ENCODE measurements at regions not wholly inside any gene's neighbourhood (a gene's known extent, or its start where the extent isn't known, plus 50 kb on each side); places are given as distances from the start of the nearest gene placed in this dataset.

- no peak for DNase-seq
Measured at GRCh38 chr14:81849714-81850113, 316.1 kb upstream of the SEL1L start.

DNA sequence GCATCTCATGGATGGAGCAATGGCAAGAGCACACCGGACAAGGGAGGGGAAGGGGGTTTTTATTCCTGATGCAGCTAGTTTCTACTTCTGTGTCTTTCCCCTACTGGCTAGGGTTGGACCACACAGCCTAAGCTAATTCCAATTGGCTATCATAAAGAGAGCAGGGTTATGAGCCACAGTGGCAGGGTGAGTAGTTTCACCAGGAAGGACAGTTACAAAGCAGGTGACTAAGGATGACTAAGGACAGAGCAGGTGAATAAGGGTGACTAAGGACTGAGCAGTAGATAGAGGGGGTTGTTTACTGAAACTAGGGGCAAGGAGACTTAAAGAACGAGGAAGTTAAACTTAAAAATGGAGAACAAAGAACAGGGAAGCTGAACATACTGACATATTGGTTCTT, 321.4 kb upstream of the SEL1L start:
- no peak for DNase-seq

- DNase-seq = no peak
Measured at GRCh38 chr14:81859046-81859445, 325.4 kb upstream of the SEL1L start.

- DNase-seq = no peak
Measured at GRCh38 chr14:81868172-81868571, 334.5 kb upstream of the SEL1L start.

GRCh38 chr14:81871706-81872105, 338.1 kb upstream of the SEL1L start:
- DNase-seq = no peak

- no peak for DNase-seq
Measured at GRCh38 chr14:81884382-81884781, 350.7 kb upstream of the SEL1L start.

- DNase-seq = no peak
Measured at GRCh38 chr14:81886588-81886987, 352.9 kb upstream of the SEL1L start.

GRCh38 chr14:81889529-81889928, 355.9 kb upstream of the SEL1L start:
- DNase-seq = no peak

DNA sequence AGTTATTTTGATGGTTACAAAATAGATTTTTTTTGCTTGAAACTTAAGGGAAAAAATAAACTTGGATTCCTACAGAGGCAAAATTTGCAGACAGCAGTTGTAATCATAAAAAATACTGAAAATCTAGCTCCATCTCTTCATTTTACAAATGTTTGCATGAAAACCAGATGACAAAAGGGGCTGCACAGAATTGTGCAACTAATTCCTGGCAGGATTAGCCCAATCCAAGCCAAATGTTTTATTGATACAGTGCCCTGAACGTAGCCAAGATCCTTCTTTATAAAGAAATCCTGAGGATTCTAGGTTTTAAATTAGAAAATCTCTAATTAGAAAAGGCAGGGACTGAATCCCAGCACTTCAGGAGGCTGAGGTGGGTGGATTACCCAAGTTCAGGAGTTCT, 356.4 kb upstream of the SEL1L start:
- DNase-seq = no peak

- DNase-seq = no peak
Measured at GRCh38 chr14:81903477-81903876, 369.8 kb upstream of the SEL1L start.

DNA sequence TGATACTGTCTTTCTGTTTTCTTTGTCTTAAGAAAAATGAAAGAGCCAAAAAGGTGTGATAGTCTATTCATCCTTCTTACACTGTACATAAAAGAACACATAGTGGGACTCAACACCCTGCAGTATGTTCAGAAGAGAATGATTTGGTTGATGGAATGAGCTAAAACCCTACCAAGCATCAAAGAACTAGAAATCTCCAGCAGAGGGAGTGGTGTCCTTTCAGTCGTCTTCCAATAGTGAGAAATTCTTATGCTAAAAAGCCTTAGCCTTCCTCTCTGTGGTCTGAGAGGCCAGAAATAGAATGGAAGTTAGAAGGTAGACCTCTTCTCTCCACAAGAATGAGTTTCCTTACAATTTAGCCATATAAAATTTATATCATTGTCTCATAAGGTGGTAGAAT, 393.4 kb upstream of the SEL1L start:
- no peak for DNase-seq

DNA sequence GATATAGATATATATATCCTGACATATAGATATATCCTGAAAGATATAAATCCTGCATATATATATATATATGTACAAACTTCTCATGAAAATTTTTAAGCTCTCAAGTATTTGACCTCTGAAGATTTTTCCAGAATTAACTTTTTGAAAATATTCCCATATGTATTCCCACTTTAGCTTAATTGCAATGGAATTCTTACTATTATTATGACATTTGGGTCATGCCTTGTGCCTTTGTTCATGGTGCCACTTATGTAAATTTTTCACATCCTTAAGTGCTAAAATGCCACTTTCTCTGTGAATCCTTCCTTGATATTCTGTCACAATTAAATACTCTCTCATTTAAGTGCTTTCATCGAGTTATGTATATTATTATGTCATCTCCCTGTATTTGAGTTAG, 398.2 kb upstream of the SEL1L start:
- no peak for DNase-seq

GRCh38 chr14:81936348-81936747, 402.7 kb upstream of the SEL1L start:
- peak; percentile 36 for DNase-seq

DNA sequence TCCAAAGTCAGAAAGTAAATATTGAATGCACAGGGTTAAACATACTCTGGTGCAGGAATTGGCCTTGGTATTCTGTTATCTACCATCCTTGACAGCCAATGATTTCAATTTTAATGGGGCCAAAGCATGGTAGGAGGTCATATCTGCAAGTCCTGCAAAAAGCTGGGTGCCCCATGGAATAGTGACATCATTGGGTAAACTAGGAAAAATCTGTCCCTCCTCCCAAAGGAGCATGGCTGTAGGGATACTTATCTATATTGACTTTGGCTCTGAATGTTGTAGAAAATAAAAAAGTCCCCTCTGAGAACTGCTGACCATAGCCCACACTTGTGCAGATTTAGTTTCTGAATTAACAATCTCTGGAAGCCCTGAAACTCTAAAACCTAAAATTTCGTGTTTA, 403.2 kb upstream of the SEL1L start:
- no peak for DNase-seq

GRCh38 chr14:81938341-81938740, 404.7 kb upstream of the SEL1L start:
- no peak for DNase-seq

DNA sequence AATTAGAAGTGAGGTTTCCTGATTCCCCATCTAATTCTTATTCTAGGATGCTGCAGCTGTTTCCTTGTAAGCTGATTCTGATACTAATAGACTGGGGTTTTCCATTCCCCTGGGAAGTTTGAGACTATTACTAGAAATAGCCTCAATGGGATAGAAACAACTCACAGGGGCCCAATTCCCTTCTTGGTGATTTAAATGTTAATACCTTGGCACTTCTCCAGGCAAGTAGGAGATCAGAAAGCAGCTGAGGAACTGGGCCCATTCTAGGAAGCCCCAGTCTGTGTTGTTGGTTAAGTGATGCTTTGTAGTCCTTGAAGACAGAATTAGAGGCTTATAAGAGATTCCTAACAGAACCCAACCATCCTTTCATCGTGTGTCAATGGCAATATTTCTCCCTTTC, 407.0 kb upstream of the SEL1L start:
- DNase-seq = no peak

GRCh38 chr14:81942071-81942470, 408.4 kb upstream of the SEL1L start:
- DNase-seq = no peak

DNA sequence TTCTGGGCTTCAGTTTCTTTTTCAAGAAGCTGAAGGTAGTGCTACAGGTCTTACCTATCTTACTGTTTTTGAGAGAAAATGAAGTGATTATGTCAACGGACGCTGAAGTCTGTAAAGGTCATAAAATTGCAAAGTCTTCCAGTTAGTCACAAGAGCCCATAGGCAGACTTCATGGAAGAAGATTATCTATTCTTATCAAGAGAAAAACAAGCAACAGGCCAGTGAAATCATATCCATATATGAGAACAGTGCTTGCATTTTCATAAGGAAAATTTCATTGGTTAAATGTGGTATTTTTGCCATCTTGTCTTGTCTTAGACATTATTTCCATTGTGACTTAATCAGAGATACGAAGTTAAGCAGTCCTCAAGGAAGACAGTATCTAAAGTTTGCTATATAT, 412.7 kb upstream of the SEL1L start:
- DNase-seq = no peak

GRCh38 chr14:81946834-81947798, 413.5 kb upstream of the SEL1L start:
- DNase-seq = peak; percentile 96

- DNase-seq = no peak
Measured at GRCh38 chr14:81952917-81953316, 419.3 kb upstream of the SEL1L start.

- DNase-seq = no peak
Measured at GRCh38 chr14:81953419-81953818, 419.8 kb upstream of the SEL1L start.

DNA sequence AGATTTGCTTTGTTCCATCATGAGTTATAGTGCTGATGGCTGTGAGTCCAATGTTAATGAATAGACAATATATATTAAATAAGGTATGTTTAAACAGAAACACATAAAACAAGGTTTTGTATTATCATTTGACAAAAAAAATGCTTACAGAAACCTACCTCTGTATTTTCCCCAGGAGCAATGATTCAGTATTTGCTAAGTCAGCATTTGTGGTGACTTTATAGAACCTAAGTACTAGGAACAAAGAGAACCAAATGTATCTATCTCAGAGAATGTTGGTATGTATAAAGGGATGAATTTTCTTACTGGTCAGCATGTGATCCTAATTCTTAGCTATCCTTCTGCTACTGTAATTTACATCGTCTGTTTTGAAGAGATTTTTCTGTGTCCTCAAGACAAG, 421.5 kb upstream of the SEL1L start:
- DNase-seq = no peak

DNA sequence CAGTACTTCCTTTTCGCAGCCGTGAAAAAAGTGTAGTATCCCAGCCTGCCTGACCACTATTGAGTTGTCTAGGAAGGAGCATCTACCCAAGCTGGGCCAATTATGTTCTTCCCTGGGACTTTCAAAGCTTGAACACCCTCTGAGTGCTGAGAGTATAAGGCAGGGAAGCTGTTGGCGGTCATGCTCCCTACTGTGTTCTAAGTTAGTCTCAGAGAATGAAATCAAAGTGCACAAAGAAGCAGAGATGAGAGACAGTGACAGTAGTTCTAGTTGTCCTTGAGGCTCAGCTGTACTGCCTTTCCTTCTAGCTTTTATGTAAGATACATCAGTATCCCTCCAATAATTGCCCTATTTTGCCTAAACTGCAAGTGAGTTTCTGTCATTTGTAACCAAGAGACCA, 427.1 kb upstream of the SEL1L start:
- no peak for DNase-seq

DNA sequence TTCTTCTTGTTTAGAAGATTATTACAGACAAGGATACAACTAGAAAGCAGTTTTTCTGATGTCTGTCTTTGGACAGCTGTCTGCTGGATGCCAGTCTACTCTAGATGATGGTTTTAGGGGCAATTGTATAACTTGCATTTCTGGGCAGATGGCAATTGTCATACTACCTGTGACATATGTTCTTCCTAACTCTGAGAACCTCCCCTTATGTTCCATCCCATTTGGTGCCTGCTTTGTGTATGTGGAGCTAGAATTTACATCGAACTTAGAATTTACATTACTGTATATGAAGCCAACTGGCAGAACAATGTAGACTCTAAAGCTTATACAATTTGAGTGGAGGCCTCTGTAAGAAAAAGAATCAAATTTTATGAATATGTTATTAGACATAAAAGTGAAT, 430.2 kb upstream of the SEL1L start:
- no peak for DNase-seq

DNA sequence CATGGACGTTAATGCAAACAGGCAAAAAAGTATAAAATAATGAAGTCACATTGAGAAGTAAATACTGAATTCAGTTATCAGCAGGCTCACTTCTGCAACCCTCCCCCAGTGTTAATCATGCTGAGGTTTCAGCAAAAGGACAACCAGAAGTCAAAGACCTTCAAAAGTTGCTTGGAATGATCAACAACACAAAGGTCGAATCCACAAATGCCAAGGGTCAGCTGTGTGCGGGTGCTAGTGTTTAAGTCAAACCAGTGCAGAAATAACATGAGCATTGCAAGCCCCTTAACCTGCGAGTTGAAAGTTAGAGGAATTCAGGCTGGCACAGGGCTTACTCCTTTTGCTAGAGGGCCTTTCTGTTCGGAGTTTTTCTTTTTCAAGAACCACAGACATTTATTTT, 436.7 kb upstream of the SEL1L start:
- DNase-seq = no peak
